ENCODE measurements at regions not wholly inside any gene's neighbourhood (a gene's known extent, or its start where the extent isn't known, plus 50 kb on each side); places are given as distances from the start of the nearest gene placed in this dataset.

DNA sequence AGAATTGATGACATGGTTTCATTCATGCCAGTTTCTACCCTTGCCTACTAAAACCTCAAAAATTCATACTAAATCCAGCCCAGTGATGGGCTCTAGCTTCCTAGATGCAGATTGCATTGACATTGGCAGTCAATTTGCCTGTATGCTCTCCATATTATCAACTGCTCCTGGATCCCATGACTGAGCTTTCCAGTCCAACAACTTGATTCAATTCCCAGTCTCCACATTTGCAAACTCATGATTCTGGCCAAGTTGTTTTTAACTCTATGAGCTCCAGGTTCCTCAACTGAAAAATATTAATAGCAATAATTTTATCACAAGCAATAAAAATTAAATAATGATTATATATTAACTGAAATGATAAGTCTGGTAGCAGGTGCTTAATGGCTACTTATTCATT lies 51.0 kb upstream of the DSC1 start:
- no peak for DNase-seq

DNA sequence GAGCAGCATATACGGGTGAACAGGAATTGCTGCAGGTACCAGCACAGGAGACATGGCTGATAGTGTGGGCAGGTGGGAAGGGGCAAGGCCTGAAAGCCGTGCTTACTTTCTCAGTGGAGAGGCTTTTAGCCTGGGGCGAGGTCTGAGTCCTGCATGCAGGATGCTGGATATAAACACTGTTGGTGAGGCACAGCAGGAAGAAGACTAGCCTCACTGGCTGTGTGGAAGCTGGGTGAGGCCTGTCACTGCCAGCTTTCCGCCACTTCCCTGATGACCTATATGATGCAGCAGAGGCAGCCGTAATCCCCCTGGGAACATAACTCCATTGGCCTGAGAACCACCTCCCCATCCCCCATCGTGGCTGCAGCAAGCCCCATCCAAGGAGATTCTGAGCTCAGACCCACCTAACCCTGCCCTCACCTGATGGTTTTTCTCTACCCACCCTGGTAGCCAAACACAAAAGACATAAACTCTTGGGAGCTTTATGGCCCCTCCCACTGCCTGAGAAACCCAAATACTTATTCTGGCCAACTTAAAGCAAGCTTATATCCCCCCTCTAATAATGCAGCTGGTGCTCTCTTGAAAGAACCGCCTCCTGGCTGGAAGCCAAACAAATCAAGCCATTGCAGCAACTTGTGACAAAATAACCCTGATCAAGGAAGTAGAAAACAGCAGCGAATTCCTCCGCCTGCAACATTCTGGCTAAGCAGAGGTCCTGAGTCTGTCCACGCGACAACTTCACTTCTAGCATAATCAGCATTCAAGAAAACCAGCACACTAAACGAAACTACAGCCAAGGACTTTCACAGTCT lies 54.6 kb upstream of the DSC1 start:
- DNase-seq = no peak

DNA sequence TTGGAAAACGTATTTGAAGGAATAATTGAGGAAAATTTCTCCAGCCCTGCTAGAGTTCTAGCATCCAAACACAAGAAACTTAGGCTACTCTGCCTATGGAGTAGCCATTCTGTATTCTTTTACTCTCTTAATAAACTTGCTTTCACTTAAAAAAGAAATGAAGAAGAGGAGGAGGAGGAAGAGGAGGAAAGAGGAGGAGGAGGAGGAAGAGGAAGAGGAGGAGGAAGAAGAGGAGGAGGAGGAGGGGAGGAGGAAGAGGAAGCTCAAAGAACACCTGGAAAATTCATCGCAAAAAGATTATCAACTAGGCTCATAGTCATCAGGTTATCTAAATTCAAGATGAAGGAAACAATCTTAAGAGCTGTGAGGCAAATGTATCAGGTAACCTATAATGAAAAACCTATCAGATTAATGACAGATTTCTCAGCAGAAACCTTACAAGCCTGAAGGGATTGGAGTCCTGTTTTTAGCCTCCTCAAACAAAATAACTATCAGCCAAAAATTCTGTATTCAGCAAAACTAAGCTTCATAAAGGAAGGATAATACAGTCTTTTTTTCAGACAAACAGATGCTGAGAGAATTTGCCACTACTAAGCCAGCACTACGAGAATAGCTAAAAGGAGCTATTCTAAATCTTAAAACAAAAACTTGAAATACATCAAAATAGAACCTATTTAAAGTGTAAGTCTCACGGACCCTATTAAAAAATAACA lies 56.2 kb upstream of the DSC1 start:
- DNase-seq = no peak

DNA sequence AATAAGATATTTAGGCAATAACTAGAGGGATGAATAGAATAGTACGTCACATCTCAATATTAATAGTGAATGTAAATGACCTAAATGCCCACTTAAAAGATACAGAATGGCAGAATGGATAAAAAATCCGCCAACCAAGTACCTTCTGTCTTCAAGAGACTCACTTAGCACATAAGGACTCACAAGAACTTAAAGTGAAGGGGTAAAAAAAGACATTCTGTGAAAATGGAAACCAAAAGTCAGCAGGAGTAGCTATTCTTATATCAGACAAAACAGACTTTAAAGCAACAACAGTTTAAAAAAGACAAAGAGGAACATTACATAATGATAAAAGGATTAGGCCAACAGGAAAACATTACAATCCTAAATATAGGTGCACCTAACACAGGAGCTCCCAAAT lies 56.7 kb upstream of the DSC1 start:
- DNase-seq = no peak

DNA sequence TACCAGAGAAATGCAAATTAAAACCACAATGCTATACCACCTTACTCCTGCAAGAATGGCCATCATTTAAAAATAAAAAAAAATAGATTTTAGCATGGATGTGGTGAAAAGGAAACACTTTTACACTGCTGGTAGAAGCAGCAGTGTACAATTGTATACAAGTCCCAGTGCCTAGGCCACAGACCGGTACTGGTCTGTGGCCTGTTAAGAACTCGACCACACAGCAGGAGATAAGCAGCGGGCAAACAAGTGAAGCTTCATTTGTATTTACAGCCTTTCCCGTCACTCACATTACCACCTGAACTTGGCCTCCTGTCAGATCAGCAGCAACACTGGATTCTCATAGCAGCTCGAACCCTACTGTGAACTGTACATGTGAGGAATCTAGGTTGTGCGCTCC lies 60.7 kb upstream of the DSC1 start:
- DNase-seq = no peak

DNA sequence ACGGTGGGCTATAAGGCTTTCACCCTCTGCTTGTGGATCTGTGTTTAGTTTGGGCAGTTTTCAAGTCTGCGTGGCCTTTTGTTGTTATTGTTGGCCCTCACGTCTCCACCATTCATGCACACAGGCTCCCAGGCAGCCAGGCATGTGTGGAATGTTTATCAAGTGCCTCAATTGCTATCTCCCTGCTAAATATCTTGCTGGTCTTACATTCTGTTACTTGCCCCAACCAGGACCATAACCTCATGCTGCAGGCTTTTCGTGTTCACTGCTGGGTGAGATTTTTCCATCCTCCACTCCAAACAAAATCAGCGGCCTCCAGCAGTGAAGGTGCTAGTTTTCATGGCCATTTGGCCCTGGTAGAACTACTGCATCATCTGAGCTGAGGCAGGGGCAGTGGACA lies 63.0 kb upstream of the DSC1 start:
- DNase-seq = no peak

DNA sequence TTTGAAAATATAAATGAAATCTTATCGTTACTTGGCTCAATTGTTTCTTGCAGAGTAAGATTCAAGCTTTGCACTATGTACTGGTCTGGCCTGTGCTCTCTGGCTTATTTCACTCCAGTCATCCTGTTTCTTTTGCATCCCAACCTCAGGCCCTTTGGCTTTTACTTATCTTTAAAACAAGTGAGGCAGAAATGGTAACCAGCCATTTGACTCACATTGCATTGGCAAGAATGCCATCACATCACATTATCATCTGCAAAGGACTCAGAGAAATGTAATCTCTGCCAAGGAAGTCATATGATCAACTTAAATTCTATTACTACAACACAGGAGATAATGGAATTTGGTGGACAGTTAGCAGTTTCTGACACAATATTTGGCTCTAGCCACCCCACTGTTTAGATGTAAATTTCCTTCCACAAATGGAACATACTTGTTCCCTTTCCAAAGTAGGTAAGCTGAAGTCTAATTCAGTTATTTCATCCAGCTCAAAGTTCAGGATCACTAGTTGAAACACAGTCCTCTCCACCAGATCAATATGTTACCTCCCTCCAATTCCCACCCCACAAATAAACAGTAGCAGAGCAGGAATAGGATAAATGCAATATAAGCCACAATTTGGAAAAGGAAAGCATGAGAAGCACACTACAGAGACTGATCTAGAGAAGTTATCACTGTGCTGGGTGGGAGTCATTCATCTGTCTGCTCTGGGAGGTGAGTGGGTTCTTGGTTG lies 65.0 kb upstream of the DSC1 start:
- DNase-seq = no peak

DNA sequence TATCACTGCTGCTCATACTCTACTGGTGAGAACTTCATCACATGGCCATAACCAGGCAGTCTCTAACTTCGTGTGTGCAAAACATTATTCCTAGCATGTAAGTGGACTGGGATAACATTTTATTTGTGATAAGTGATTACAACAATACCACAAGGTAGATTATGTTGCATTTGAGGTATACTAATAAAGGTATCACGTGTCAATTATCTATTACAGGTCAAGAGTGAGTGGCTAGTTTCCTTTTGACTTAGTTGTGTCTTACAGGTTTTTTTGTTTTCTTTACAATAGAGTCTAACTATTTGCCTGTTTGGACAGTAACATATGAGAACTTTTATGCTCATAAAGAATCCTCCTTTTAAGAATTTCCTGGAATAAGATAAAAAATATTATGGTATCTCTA lies 67.2 kb upstream of the DSC1 start:
- no peak for DNase-seq

DNA sequence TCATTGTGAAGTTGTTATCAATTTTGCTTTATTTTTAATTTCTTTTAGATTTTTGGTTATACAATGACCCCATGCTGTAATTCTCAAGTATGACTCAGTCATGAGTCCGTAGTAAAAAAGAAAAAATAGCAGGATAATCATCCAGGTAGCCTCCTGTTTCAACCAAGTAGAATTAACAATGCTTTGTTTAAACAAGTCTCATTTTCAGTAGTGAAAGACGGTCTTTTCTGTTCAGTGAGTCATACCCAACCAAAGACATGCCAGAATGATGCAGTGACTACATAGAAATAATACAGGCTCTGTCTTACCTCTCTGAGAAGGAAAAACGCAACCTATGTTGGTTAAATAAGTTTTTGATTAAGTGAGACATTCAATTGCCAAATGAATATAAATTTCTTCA lies 67.8 kb upstream of the DSC1 start:
- DNase-seq = no peak

DNA sequence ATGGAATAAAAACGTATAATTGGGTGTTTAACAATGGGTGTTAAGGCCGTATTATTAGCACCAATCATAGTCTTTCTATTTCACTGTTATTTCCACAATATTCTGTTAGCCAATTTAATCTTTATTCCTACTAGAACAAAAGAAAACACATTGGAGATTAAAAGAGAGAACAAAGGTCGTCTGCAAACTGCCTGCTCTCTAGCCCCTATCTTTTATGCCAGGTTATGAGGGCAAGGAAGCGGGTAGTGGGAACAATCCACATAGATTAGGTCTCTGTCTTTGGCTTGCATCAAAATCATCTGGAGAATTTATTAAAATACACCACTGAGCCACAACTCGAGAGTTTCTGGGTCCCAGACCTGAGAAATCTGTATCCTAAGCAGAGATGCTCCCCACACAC lies 69.4 kb upstream of the DSC1 start:
- DNase-seq = no peak

DNA sequence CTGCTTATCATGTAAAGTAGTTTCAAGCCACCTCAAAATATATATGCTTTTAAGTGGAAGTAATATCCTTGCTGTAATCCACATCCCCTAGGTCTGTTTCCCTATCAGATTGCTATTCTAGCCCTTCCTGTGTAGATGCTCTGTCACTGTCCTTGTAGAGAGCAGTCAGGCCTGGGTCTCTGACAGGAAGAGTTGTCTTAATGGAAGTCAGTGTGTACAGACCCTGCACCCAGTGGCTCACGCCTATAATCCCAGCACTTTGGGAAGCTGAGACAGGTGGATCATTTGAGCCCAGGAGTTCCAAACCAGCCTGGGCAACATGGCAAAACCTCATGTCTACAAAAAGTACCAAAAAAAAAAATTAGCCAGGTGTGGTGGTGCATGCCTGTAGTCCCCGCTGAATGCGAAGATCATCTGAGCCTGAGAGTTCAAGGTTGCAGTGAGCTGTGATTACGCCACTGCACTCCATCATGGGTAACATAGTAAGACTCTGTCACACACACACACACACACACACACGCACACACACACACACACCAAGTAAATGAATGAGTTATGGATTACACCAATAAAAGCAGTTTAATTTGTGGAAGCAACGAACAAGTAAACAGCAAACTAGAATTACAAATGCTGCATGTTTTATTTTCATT lies 70.2 kb upstream of the DSC1 start:
- DNase-seq = no peak

DNA sequence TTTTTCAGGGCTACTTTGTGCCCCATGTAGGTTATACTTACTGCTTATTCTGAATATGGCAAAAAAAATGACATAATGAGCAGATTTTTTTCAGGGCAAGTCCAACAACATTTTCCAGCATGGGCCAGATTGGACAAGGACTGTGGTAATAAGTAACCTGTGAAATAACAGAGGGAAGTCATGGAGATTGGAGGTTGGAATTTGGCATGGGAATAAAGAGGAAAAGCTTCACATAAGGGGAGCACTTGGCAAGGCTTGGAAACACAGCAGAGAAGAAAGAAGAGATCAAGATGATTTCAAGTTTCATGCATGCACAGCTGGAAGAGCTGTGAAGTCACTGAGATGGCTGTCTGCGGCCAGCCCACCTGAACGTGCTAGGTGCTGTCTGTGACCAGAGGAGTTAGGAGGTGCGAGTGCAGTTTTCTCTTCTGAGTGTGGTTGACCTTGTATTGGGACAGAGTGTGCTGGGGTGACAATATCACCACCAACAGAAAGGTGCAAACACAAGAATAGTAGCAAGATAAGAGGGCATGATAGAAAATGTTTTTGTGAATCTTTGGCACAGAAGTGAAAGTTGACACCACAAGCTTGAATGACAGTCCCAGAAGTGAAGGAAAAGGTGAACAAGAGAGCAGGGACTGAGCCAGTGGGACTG lies 71.1 kb upstream of the DSC1 start:
- no peak for DNase-seq

DNA sequence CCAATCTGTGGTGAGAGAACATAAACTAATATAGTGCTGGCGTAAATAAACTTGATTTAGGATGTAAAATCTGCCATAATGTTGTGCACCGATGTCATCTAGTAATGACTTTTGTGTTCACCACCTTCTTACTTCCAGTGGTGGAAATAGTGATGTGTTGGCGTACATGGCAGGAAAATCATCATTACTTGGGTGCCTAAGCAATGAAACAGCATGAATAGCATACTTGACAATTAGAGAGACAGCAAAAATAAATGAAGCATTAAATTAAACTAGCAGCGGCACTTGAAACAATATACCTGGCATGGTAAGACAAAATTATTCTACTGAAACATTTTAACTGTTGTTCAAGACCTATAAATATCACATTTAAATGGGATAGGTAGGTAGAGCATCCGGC lies 73.2 kb upstream of the DSC1 start:
- no peak for DNase-seq

DNA sequence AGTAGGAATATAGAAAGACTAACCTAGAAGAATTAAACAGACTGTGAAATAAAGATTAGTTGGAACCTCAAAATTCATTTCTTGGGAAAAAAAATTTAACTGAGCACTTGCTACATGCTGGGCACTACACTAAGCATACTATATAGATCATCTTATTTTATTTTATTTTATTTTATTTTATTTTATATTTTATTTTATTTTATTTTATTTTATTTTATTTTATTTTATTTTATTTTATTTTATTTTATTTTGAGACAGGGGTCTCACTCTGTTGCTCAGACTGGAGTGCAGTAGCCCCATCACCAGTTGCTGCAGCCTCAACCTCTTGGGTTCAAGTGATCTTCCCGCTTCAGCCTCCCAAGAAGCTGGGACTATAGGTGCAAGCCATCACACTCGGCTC lies 74.5 kb upstream of the DSC1 start:
- DNase-seq = no peak

DNA sequence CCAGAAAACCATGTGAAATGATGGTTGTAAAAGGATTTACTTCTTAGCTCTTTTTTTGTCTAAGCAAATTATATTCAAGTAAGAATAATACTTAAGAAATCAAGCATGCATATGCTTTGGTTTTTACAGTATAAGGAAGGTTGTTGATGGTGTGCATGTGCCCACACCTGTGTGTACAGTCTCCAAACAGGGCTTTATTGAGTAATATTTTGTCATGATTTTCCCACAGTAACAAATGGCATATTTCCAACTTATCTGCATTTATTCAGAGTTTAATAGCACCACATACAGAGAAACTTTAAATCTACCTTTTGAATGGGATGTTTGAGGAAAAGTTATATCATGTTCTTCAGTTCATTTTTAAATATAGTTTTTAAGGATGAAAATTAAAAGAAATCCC lies 76.5 kb upstream of the DSG1 start:
- DNase-seq = no peak

DNA sequence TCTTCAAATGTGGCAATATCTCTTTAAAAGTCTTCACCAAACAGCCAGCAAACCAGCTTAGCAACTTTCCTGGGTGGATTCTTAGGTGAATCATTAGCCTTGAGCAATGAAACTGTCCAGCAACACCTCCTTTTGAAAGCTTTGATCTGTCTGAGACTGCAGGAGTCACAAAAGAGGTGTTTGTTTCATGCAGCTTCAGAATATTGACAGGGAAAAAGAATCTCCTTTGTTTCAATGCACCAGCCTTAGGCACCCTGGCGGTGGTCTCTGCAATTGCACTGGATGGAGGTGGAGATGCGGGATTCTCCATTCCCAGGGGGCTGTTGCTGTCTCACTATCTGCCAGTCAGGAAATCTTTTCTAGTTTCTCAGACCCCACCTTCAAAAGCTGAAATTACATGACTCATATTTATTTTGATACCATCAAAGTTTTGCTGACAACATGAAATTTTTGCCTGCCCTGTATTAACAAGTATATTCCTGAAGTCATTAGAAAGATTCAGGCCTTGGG lies 76.0 kb upstream of the DSG1 start:
- DNase-seq = no peak

DNA sequence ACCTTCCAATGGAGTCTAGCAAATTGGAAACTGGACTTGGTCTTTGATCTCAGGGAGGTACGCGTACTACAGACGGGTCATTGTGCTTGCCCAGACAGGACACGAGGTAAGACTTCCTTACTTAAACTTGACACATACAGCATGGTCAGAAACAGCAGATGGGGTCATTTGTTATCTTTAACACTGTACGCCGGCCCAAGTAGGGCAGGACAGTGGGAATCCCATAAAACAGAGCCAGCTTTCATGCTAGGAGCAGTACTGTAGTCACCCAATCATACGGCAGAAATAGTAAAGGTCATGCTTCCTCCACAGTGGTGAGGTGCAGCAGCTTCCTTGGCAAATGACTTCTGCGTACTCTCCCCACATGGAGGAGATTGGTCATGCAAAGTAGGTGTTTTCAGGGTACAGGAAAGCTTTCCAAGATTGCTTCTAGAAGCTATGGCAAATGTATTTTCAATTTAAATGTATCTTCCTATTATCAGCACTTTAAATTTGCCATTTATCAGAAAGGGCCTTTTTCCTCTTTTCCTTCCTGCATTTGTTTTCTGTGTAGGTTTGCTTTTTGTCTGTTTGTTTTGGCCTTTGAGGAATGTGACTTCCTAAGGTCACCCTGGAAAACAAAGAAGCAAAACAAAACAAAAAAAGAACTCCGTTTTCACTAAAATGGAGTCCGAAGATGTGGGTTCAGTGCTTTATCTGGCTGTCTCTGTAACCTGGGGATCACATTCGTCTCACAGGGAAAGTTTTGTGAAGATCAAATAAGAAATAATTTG lies 74.0 kb upstream of the DSG1 start:
- no peak for DNase-seq

DNA sequence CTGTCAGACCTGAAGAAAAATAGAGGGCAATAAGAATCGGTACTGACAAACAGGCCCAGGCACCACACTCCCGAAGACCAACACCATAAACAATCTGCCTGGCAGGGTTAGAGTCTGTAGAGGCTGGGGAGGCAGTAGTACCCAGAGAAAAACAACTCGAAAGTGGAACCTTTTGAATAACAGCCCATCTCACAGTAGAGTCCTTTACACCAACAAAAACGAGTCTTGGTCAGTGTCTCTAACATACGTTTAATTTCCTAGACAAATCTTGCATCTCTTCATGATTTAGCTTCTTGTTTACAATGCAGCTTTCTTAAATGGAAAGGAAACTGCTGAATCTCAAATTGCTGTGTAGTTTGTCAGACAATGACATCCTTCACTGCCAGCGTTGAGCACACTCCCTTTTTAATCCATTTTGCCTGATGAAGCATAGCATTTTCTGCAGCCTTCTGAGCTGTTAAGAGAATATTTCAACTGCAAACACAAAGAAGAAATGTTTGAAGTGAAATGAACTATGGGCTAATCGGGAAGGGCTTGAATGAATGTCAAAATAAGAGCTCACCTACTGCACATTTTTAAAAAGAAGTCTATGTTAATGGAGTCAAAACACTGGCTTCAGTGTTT lies 73.1 kb upstream of the DSG1 start:
- DNase-seq = no peak

DNA sequence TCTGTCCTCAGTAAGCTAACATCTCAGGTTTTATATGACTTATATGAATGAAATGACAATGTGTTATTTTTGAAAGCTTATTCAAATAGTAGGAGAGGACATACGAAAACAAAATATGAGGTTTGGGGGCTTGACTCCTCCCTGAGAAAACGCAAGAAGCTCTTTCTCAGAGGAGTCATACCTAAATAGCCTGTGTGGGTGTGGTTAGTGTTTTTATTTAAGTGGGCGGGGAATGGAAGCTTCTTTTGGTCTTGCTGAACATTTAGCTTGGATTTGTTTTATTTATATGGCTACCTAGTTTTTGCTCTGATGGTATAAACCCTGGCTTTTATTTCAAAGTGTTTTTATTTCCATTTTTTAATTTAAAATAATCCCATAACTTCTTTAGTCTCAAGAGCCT lies 72.1 kb upstream of the DSG1 start:
- no peak for DNase-seq

DNA sequence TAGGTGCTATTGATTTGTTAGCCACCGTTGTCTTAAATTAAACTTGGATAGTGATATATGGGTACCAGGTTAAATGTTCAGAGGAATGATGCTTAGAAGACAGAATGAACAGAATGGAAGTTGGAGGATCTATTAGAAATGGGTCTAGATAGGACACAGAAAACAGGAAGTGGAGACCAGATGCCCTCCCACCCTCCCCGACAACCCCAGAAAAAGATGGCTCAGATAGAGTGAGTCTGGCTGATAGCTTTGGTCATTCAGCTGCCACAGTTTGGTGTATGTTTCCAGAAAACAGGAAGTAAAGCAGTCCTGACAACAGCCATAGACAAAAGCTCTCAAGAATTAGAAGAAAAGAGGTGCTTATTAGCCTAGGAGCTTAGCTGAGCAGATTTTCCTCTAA lies 71.5 kb upstream of the DSG1 start:
- DNase-seq = no peak

DNA sequence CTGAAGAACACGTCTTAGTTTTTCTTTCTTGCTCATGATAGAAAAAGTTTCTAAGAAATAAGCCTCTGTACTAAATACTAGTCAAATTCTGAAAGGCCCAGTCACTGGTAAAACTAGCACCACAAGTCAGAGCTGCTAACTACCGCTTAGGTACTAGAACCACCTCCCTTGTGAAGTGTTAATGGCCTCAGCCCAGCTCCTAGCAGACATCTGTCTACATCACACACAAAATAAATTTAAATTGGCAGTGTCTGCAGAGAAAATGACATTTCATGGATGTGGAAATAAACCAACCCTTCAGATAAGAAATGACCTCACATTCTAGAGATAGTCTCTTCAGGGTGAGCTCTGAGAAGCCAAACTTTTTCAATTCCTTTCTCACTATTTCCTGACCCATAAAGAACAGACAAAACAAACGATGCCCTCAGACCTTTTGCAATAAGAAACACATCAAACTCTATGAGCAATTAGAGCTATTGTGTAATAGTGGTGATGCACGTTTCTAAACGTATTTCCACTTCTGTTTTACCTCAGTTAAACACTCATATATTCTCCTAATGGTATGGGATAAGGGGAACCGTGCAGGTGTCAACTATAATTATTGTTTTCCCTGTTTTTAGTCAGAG lies 70.3 kb upstream of the DSG1 start:
- peak; percentile 35 for DNase-seq

Data from inflammatory macrophage treated with lipopolysaccharide for 4 hours (primary cell).